ENCODE measurements at regions not wholly inside any gene's neighbourhood (a gene's known extent, or its start where the extent isn't known, plus 50 kb on each side); places are given as distances from the start of the nearest gene placed in this dataset.

- TF ChIP-seq CTCF (IDR thresholded peaks at IDR 0.05) (no peak), POLR2A (IDR thresholded peaks at IDR 0.05) (no peak), POLR2AphosphoS5 (IDR thresholded peaks at IDR 0.05) (no peak), EP300 (IDR thresholded peaks at IDR 0.05) (no peak)
These were observed 70.7 kb downstream of the NCR2 start for GRCh38 chr6:41405941-41406727.

Data from upper lobe of left lung (tissue), 4 donors.